Frontal cortex (tissue), 3 donors: ENCODE measurements at regions not wholly inside any gene's neighbourhood (a gene's known extent, or its start where the extent isn't known, plus 50 kb on each side); places are given as distances from the start of the nearest gene placed in this dataset.
"Not testable (repeated sequence)": the region's sequence is repeated elsewhere in the genome, so short reads cannot be mapped to it uniquely, and the experiment has no call there.

Experiments
- DNase-seq, 2 donors: peaks; one replicate each; pipeline ENCODE4 v3.0.0; 2012; ENCODE audit warnings: low spot score in 2 of 2
- FAIRE-seq: peaks from 2 replicates; lab custom pipeline; 2012; peaks lifted over from hg19 to GRCh38; lab: Jason Lieb, UNC
- donor health status: control.
- donor health status: control.
- donor health status: control.

DNA sequence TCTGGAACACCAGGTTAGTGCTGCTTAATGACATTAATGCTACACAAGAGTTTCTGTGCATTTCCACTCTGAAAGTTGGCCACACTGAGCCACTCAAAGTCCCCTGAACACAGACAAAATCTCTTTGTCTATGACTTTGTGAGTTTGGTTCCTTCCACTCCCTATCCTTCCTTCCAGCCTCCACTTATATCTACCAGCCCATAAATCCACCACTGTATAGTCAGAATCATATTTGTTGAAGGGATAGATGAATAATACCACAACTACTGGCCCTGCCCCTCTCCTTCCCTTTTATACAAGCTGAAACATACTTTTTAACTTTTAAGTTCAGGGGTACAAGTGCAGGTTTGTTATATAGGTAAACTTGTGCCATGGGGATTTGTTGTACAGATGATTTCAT lies 127.5 kb downstream of the ABHD5 start:
- DNase-seq (no peak), FAIRE-seq (no peak)

DNA sequence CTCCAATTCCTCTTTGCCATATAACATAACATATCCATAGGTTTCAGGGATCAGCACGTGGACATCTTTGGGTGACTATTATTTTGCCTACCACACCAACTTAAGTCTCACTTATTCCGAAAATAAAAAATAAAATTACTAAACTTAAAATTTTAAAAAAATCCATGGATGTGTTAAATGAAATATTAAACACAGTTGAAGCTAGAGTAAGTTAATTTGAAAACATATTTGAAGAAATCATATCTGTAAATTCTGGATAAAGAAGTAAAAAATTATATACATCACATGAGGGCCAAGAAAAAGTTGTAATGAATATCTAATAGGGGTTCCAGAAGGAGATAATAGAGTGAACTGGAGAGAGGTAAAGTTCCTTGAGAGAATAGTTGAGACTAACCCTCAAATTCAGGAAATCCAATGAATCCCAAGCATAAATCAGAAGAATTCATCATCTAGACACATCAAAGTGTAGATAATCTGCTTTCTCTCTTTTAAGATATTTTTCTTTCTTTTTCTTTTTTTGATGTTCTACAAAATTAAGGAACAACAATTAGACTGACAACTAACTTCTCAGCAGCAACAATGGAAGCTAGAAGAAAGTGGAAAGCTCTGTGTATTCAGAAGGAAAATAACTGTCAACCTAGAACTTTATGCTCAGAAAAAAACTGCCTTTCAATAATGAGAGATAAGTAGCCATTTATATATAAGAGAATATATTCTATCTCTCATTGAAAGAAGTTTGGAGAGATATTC lies 147.4 kb downstream of the ABHD5 start:
- DNase-seq (no peak), FAIRE-seq (no peak)

DNA sequence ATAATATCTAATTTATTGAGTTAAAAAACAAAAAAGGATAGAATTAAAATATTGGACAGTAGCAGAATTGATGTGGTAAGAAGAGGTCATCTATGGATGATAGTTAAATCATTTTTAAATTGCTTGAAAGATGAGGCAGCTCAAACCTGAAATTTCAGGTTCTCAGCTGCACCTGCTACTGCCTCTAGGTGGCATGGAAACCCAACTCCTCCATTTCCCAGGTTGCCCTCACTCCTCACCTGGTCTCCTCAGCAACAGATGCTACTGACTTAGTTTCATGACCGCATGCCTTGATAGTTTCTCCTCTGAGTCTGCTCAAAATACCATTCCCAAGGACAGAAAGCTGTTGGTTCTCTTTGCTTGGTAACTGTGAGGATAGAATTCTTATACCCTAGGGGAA lies 148.1 kb downstream of the ABHD5 start:
- DNase-seq: no peak
- no peak for FAIRE-seq

DNA sequence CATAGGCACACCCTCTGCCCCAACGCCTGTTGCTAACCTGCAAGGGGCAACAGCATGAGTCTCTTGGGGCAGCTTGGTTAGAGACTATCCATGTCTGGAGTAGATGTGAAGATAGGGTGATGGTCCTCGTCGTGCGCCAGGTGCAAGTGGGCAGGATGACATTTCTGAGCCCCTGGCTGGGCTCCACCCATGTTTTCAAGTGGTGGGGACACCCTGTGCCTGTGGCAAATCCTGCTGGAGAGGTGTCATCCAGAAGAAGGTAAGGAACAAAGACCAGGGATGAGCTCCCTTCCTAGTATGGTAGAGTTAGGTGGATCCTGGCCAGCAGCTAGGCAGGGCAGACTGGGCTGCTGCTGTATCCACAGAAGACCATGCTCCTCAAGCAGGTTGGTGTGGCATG lies 152.6 kb downstream of the ABHD5 start:
- DNase-seq: no peak

DNA sequence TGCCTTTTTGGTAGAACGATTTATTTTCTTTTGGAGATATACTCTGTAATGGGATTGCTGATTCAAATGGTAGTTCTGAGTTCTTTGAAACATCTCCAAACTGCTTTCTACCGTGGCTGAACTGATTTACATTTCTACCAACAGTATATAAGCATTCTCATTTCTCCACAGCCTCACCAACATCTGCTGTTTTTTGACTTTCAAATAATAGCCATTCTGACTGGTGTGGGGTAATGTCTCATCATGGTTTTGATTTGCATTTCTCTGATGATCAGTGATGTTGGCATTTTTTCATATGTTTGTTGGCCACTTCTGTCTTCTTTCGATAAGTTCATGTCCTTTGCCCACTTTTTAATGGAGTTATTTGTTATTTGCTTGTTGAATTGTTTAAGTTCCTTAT lies 154.0 kb downstream of the ABHD5 start:
- no peak for DNase-seq
- no peak for FAIRE-seq

More for the DNA sequence above, 152.6 kb downstream of the ABHD5 start:
- no peak for FAIRE-seq

DNA sequence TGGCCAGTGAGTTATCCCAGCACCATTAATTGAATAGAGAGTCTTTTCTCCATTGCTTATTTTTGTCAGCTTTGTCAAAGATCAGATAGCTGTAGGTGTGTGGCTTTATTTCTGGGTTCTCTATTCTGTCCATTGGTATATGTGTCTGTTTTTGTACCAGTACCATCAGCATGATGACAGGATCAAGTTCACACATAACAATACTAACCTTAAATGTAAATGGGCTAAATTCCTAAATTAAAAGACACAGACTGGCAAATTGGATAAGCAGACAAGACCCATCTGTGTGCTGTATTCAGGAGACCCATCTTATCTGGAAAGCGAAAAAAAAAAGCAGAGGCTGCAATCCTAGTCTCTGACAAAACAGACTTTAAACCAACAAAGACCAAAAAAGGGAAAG lies 154.8 kb downstream of the ABHD5 start:
- not testable (repeated sequence) for FAIRE-seq, DNase-seq

DNA sequence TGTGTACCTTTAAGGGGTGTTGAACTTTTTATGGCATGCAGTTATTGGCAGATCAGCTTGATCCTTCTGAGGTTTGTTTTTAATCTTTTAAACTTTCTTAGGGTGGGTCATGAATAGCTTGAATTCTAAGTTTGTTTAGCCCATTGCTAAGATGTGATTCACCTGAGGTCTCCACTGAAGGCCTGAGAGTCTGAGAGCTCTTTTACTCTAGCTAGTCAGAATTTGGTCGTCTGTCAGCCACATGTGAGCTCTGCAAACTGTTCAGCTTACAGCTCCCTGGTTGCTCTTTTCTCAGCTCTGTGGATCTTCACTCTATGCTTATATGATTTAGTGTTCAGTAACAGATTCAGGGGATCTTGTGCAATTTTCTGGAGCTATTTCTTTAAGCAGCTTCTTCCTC lies 161.3 kb downstream of the ABHD5 start:
- FAIRE-seq: no peak
- no peak for DNase-seq

DNA sequence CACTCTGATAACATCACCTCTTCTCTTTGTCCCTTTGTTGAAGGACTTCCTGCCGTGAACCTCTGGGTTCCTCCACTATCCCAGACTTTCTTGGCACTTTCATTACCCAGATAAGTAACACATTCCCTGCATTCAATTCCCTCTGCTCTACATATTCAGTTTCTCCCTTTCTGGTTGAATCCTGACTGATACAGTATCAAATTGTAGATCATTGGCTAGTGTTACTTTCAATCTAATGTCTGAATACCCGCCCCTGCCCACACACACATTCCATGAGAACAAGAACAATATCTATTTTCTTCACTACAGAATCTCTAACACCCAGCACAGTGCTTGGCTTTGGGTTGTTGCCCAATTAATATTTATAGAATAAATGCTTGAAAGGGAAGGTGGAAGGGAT lies 163.5 kb downstream of the ABHD5 start:
- no peak for FAIRE-seq
- no peak for DNase-seq

DNA sequence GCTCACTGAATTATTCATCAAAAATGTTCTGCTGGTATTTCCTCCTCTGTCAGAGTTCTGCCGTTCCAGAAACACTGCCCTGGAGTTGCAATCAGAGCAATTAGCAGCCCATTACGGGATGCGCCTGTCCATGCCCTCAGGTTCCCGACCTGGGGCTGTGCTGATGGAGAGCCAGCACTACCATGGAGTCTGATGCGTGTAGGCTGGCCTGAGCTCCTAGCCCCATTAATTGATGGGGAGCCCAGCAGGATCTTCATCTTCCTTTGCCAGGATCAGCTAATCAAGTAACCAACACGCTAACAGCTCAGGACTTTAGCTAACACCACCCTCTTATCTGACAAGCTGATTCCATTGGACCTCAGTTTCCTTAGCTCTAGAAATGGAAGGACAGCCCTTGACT lies 164.2 kb downstream of the ABHD5 start:
- FAIRE-seq (no peak), DNase-seq (no peak)

DNA sequence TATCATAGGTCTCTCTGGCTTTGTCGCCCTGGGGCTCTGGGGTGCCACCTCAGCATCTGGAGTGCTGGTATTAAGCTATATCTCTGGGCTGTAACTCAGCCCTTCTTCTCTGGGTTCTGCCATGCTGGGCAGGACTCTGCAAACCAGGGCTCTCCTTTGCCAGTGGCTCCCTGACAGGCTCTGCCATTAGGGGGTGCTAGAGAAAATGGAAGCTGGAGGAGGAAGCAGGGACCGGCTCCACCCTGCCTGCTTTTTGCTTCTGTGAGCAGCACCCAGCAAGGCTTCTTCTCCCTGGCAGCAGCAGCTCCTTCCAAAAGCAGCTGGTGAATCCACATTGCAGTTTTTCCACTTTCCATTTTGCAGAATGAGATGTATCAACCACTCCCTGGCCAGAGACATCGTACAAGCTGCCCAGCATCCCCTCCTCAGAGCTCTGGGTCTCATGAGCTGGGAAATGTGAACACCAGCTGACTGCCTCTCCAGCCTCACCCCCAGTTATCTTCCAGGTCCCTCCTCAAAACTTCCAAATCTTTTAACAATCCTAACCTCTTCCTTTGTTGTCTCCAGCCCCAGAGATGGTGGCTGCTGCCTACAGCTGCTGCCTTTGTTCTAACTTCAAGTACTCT lies 165.0 kb downstream of the ABHD5 start:
- no peak for DNase-seq
- FAIRE-seq: no peak

DNA sequence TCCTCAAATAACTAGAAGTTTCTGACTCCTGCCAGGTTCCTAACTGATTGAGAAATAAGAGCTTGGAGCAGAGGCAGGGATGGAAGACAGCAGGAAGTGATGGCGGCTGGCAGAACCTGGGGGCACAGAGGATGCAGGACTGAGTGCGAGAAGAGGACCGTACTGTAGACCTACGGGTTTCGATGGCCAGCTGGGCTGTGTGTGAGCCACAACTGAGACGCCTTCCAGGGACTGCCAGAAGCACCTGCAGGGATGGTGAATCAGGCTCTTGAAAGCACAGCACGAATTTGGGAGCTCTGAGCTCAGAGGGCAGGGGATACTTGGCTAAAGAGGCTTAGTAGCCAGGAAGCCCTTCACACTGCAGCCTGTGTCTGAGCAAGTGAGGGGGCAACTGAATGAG lies 165.6 kb downstream of the ABHD5 start:
- DNase-seq (no peak), FAIRE-seq (no peak)

DNA sequence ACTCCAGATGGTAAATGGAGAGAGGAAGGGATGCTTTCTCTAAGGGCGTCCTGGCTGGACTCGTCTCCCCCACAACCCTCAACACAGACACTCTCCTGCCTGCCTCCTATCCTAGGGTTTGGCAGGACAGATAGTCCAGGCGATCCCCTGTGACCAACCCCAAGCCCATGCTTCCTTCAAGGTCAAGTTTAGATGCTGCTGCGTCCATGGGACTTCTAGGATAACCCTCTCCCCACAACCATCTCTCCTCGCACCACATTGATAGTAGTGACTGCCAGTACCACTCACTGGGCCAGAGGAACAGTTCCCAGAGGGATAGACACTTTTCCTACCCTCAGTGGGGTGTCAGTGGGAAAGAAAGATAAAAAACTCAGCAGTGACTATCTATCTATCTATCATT lies 166.0 kb downstream of the ABHD5 start:
- no peak for FAIRE-seq
- no peak for DNase-seq

DNA sequence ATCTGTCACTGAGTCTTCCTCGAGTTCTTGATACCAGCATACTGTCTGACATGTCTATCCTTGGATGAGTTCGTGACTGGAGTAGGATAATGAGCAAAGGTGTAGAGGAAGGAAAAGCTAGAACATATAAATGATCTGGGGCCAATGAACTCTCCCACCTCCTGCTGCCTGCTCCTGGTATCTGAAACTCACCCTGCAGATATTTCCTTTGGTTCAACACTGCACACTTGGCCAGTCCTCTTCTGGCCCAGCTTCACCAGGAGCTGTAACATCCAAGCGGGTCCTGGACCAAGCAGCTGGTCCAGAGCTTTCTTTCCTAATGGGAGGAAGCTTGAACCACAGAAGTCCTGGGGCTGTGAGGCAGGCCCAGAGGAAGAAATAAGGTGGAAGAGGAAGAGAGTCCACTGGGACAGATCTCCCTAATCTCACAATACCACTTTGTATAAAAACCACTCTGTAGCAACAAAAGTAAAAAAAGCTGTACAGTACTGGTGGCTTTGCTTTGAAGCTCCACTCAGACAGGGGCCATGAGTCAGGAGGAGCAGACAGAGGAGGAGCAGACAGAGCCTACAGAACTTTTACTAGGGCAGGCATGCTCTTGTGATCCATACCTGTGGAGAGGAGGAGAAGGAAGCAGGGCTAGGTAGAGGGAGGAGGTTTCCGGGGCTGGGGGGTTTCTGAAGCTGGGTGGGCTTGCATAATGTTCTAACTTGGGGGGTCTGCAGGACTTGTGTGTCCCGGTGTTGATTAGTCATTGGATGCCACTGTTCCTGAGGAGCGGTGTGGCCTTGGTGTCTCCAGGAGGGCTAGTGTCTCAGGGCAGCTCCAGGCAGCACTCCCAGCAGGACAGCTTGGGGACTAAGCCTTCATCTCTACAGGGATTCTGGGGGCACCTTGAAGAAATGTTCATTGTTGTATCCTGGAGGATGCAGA lies 166.9 kb downstream of the ABHD5 start:
- DNase-seq (no peak), FAIRE-seq (no peak)

DNA sequence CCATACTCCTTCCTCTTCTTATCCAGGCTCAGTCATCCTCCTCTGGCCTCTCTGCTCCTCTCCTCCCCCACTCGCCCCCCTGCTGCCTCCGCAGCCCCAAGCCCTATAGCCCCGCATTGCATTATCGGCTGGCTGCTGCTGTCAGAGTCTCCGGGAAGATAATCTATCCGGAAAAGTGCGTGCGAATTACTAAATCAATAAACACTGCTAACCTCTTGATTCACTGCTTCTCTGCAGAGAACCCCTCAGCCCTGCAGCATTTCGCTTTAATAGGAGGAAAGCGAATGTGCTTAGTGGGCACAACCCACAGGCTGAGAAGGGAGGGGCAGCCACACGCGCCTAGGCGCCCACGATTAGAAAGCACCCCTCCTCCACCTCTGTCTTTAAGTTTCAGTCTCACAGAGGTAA lies 167.6 kb downstream of the ABHD5 start:
- no peak for FAIRE-seq

DNA sequence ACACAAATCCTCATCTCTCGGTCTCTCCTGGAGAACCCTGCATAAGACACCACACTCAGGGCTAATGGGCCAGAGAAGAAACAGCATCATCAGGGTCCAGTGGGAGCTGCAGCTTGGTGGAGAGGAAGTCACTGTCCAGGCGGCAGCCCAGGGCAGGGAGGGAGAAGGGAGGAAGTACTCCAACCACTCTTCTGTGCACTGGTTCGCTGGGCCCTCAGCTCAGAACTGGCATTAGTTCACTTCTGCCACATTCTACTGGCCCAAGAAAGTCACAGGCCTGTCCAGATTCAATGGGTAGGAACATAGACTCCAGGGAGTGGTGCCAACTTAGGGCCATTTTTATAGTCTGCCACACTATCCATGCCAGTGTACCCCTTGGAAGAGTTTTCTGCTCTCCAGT lies 169.0 kb downstream of the ABHD5 start:
- DNase-seq (no peak), FAIRE-seq (no peak)

More for the DNA sequence above, 167.6 kb downstream of the ABHD5 start:
- no peak for DNase-seq

DNA sequence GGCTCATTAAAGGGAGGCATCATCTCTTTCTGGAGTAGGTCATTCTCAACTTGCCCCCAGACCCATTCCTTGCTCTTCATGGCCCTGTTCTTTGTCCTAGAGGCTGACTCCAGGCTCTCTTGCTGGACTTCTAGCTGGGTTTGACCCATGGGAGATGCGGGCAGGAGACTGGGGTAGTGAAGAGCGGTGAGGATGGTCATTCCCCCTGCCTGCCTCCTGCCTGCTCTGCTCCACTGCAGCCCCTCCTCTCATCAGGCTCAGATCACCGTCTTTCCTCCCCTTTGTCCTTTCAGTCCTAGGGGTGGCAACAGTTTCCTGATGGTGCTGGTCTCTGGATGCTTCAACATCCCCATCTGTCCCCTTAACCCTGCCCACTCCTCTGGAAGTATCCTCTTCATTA lies 170.9 kb downstream of the ABHD5 start:
- FAIRE-seq (no peak), DNase-seq (no peak)

DNA sequence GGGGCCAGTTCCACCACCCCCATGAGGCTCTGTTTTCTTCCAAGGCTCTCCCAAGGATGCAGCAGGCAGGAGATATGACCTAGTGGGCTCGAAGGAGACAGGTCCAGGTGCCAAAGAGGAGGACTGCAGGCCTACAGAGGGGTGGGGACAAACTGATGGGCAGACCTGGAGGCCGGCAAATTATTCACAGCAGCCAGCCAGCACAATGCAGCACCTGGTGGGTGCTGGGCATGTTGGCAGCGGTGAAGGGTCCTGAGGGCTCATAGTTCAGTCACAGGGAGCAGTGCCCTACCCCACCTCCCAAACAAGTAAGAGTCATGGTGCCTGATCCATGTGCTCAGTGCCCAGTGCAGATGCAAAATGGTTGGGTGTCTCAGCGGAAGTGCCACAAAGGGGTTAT lies 171.7 kb downstream of the ABHD5 start:
- DNase-seq (no peak), FAIRE-seq (no peak)

DNA sequence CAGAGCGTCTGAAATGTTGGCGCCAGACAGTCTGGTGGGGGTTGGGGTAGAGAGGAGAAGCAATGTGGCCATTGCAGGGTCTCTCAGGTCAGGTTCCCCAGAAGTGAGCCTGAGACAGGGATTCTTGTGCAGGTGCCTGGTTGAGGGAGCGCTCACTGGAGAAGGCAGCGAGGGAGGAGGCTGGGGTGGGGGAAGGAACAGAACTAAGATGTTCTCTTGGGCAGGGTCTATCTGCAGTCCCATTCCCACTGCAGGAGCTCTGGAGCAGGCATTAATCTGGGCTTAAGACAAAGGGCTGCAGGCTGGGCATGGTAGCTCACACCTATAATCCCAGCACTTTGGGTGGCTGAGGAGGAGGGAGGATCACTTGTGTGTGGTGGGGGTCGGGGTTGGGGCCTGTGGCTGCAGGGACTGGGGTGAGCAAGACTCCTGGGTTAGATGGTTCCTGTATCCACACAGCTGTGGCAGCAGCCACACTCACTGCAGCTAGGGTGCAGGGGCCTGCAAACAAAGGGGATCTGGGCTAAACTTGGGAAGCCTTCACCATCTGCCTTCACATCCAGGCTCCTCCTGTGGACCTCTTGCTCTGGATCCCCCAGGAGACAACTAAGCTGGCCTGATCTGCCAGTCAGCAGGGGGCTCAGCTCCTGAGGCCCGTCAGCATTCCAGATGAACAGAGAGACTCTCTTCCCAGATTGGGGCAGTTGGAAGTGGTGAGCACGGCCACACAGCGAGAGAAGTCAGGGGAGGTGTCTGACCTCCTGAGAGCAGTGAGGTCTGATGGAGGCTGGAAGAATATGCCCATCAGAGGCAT lies 172.5 kb downstream of the ABHD5 start:
- no peak for DNase-seq
- FAIRE-seq: no peak

DNA sequence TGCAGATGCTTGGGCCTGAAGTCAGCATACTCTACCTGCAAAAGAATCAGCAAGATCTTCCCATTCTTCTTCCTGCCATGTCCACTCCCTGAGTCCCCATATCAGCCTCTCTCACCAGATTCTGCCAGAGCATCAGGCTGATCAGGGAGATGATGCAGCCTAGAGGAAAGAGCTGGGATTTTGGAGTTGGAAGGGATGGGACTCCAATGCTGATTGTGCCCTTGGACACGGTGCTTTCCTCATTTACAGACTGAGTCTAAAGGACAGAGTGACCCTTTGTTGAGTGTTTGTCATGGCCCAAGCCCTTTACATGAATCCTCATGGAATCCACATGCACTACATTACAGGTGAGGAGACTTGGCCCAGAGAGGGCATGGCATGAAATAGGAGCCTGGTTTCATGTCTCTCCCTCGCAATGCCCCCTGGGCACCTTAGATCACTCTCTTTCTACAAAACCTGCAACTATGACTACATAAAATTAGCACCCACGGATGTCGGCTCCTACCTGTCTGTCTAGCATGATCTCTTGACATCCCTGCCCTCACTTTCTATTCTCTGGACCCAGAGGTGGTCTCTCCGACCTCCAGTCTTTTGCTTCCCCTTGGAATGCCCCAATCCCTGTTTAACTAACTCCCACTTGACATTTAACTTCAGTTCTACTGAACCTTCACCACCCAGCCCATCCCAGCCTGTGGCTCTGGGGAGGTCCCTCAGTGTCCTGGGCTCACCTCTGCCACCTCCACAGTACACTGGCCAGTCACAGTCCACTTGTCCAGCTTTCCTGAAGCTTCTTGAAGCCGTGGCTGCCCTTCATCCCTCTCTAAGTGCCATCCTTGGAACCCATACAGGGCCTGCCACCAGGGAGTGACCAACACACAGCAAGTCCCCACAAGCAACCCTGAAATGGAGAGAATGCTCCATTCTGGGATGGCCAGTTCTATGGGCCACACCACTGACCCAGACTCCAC lies 173.5 kb downstream of the ABHD5 start:
- DNase-seq (no peak), FAIRE-seq (no peak)
